K562 (cell line): ENCODE measurements at regions not wholly inside any gene's neighbourhood (a gene's known extent, or its start where the extent isn't known, plus 50 kb on each side); places are given as distances from the start of the nearest gene placed in this dataset.

Experiments
- ATAC-seq: fragments of 200-7000 bp; cut with Tn5 transposase; 3 replicates; pipeline ENCODE4 v1.9.1; 2020; ENCODE audit warnings: moderate library complexity
- BruUV-seq: library from RNA; stranded (reverse); fragments of 400-500 nt; replicated peaks from 2 replicates; lab custom pipeline; 2021; lab: Mats Ljungman, UMichigan
- CTCF ChIA-PET: fragments of 300-600 bp; formaldehyde crosslinking; extraction: SDS; loops from one replicate; lab custom pipeline; 2021; ENCODE audit warnings: low intra/inter-chr PET ratio; lab: Yijun Ruan, JAX
- POLR2A ChIA-PET: fragments of 300-600, 350-650 bp; sonication (Branson Sonifier 250); formaldehyde crosslinking; extraction: SDS; loops from one replicate; lab custom pipeline; 2021; ENCODE audit warnings: antibody characterized with exemption, inconsistent platforms; lab: Yijun Ruan, JAX
- DNase-seq, 4 experiments: peaks; one replicate each; pipeline versions ENCODE4 v3.0.0 to v3.0.0-alpha.2; 2011 to 2018; ENCODE audit warnings: low spot score in 3 of 4, mixed read lengths in 3 of 4; ENCODE audit errors: extremely low read depth in 1 of 4
- FAIRE-seq: peaks from 2 replicates; lab custom pipeline; 2011; peaks lifted over from hg19 to GRCh38; lab: Jason Lieb, UNC
- H2AFZ ChIP-seq: 2 replicates; pipeline ENCODE4 v1.6.0; 2011; ENCODE audit warnings: low read depth, low read length, control low read depth, inconsistent platforms
- H3K27ac ChIP-seq: fragments of 200-600 bp; 3 replicates; pipeline ENCODE4 v1.8.0; 2011; ENCODE audit warnings: low read depth, mild to moderate bottlenecking, control low read depth, inconsistent platforms, low read length, moderate library complexity, mixed read lengths; ENCODE audit errors: extremely low read depth
- H3K27me3 ChIP-seq, 2 experiments: fragments of 300-600 bp in 1 of 2; 2 replicates in 1 of 2; 3 replicates in 1 of 2; pipeline versions ENCODE4 v1.6.0 to v1.8.0; 2011; ENCODE audit warnings: inconsistent platforms in 2 of 2, low read length in 2 of 2, mild to moderate bottlenecking in 1 of 2, mixed read lengths in 1 of 2, moderate library complexity in 1 of 2; ENCODE audit not compliant: control insufficient read depth in 2 of 2, insufficient read depth in 2 of 2
- H3K36me3 ChIP-seq: fragments of 300-600 bp; 3 replicates; pipeline ENCODE4 v1.8.0; 2011; ENCODE audit warnings: mild to moderate bottlenecking, low read length, inconsistent platforms; ENCODE audit not compliant: control insufficient read depth, insufficient read depth
- H3K4me1 ChIP-seq, 2 experiments: fragments of 200-600 bp in 1 of 2; replicated peaks in 1 of 2; 2 replicates in 1 of 2; 3 replicates in 1 of 2; pipeline versions ENCODE4 v1.5.1 to v1.8.0; 2011; ENCODE audit warnings: inconsistent platforms in 2 of 2, low read length in 2 of 2, mild to moderate bottlenecking in 1 of 2, mixed read lengths in 1 of 2, moderate library complexity in 1 of 2; ENCODE audit not compliant: control insufficient read depth in 2 of 2, insufficient read depth in 2 of 2
- H3K4me2 ChIP-seq: 2 replicates; pipeline ENCODE4 v1.6.1; 2011; ENCODE audit warnings: low read length, control low read depth, inconsistent platforms, mixed read lengths; ENCODE audit not compliant: insufficient read depth
- H3K4me3 ChIP-seq: fragments of 200-600 bp; sonication (generic), shearing (Covaris generic); 2 replicates; pipeline ENCODE4 v1.5.1; 2016; ENCODE audit warnings: control low read depth, inconsistent platforms
- H3K79me2 ChIP-seq: fragments of 200-600 bp; 3 replicates; pipeline ENCODE4 v1.8.0; 2011; ENCODE audit warnings: low read length, inconsistent platforms; ENCODE audit not compliant: control insufficient read depth, insufficient read depth
- H3K9ac ChIP-seq, 2 experiments: 2 replicates each; pipeline versions ENCODE4 v1.6.0 to v1.6.1; 2011; ENCODE audit warnings: low read depth in 2 of 2, low read length in 2 of 2, control low read depth in 1 of 2, inconsistent platforms in 1 of 2, mild to moderate bottlenecking in 1 of 2, mixed read lengths in 1 of 2; ENCODE audit not compliant: insufficient read depth in 1 of 2
- H3K9me1 ChIP-seq: one replicate; pipeline ENCODE4 v1.6.0; 2011; ENCODE audit warnings: inconsistent platforms, mild to moderate bottlenecking, low read length, moderate library complexity; ENCODE audit not compliant: control insufficient read depth, insufficient read depth
- H3K9me3 ChIP-seq: replicated peaks from 2 replicates; pipeline ENCODE4 v1.5.1; 2011; ENCODE audit warnings: low read depth, low read length, inconsistent platforms; ENCODE audit not compliant: control insufficient read depth, insufficient read depth
- H4K20me1 ChIP-seq: replicated peaks from 2 replicates; pipeline ENCODE4 v1.6.1; 2011; ENCODE audit warnings: low read length, inconsistent platforms, mixed read lengths; ENCODE audit not compliant: control insufficient read depth, insufficient read depth
- ARNT ChIP-seq, 2 experiments: fragments of 450-650 bp; IDR thresholded peaks; 2 replicates each; pipeline ENCODE4 v1.6.1; 2016; ENCODE audit warnings: mild to moderate bottlenecking in 1 of 2
- ATF3 ChIP-seq, 2 experiments: fragments of 450-650 bp in 1 of 2; sonication (generic) in 1 of 2; formaldehyde crosslinking in 1 of 2; IDR thresholded peaks in 1 of 2; conservative IDR thresholded peaks in 1 of 2; 2 replicates each; pipeline versions ENCODE4 v1.6.1 to v1.8.1; 2016 to 2023; ENCODE audit warnings: mild to moderate bottlenecking in 2 of 2, moderate library complexity in 2 of 2, inconsistent platforms in 1 of 2, missing genetic modification reagents in 1 of 2
- DNMT1 ChIP-seq: fragments of 450-650 bp; IDR thresholded peaks from 2 replicates; pipeline ENCODE4 v1.6.1; 2016; ENCODE audit warnings: antibody characterized with exemption, mild to moderate bottlenecking
- HDAC2 ChIP-seq: fragments of 450-650 bp; IDR thresholded peaks from 2 replicates; pipeline ENCODE4 v1.6.1; 2016; ENCODE audit warnings: mild to moderate bottlenecking
- HDAC6 ChIP-seq: IDR thresholded peaks from 2 replicates; pipeline ENCODE4 v1.6.1; 2012; ENCODE audit warnings: low read depth, mild to moderate bottlenecking, control low read depth, inconsistent platforms, low read length, moderate library complexity
- HOXB6 ChIP-seq: fragments of 250-450 bp; sonication (Bioruptor Pico); IDR thresholded peaks from 2 replicates; pipeline ENCODE4 v1.5.1; 2022; ENCODE audit warnings: mild to moderate bottlenecking, borderline replicate concordance
- KLF13 ChIP-seq: fragments of 450-650 bp; IDR thresholded peaks from 2 replicates; pipeline ENCODE4 v1.6.1; 2016; ENCODE audit warnings: missing genetic modification characterization, low read depth, mild to moderate bottlenecking, missing compliant biosample characterization, moderate library complexity, borderline replicate concordance
- PRMT5 ChIP-seq: sonication (generic); formaldehyde crosslinking; IDR thresholded peaks from 2 replicates; pipeline ENCODE4 v1.5.0; 2020; ENCODE audit warnings: missing genetic modification reagents
- RFX1 ChIP-seq: fragments of 450-650 bp; IDR thresholded peaks from 2 replicates; pipeline ENCODE4 v1.6.1; 2016; ENCODE audit warnings: mild to moderate bottlenecking, moderate library complexity
- ZEB2 ChIP-seq: fragments of 450-650 bp; IDR thresholded peaks from 2 replicates; pipeline ENCODE4 v1.6.1; 2016
- ZNF121 ChIP-seq: sonication (generic); formaldehyde crosslinking; conservative IDR thresholded peaks from 2 replicates; pipeline ENCODE4 v1.8.0; 2022; ENCODE audit warnings: missing genetic modification reagents
- ZNF197 ChIP-seq: fragments of 200-800 bp; sonication (Bioruptor generic); IDR thresholded peaks from 2 replicates; pipeline ENCODE4 v1.6.1; 2016; ENCODE audit warnings: low read depth, missing genetic modification characterization, missing compliant biosample characterization
- ZNF232 ChIP-seq: sonication (generic); formaldehyde crosslinking; IDR thresholded peaks from 2 replicates; pipeline ENCODE4 v1.8.0; 2022; ENCODE audit warnings: mild to moderate bottlenecking, missing genetic modification reagents
- ZNF316 ChIP-seq: fragments of 450-650 bp; IDR thresholded peaks from 2 replicates; pipeline ENCODE4 v1.6.1; 2016
- ZNF408 ChIP-seq: fragments of 250-450 bp; sonication (Bioruptor Pico); IDR thresholded peaks from 2 replicates; pipeline ENCODE4 v1.4.0; 2020; ENCODE audit warnings: low read depth, mild to moderate bottlenecking, moderate library complexity
- WGBS: fragments of 100-300 bp; shearing (Covaris generic); methylation state at CpG from one replicate; pipeline ENCODE4 v1.1.6; 2016; ENCODE audit warnings: low coverage, mixed read lengths; ENCODE audit not compliant: insufficient coverage; ENCODE audit errors: missing lambda C conversion rate; 5-methylcytosine and 5-hydroxymethylcytosine counted together
- in situ Hi-C: fragments of 300-500 bp; cut with MboI; formaldehyde crosslinking; loops from 4 replicates; pipeline ENCODE4 v1.15.0; 2018; ENCODE audit warnings: inconsistent platforms, mixed read lengths
- intact Hi-C: fragments of 100-400 bp; cut with micrococcal nuclease; formaldehyde crosslinking; loops from 2 replicates; pipeline ENCODE4 v1.14.2; 2022
- TF ChIP-seq, protein P1 (sequence below): fragments of 250-450 bp; sonication (Bioruptor Pico); IDR thresholded peaks from 2 replicates; pipeline ENCODE4 v1.8.0; 2022; ENCODE audit warnings: moderate library complexity, mild to moderate bottlenecking, inconsistent platforms
- TF ChIP-seq, protein P2 (sequence below): fragments of 450-650 bp; formaldehyde crosslinking; IDR thresholded peaks from 2 replicates; pipeline ENCODE4 v1.4.0; 2020; ENCODE audit warnings: mild to moderate bottlenecking, moderate library complexity

DNA sequence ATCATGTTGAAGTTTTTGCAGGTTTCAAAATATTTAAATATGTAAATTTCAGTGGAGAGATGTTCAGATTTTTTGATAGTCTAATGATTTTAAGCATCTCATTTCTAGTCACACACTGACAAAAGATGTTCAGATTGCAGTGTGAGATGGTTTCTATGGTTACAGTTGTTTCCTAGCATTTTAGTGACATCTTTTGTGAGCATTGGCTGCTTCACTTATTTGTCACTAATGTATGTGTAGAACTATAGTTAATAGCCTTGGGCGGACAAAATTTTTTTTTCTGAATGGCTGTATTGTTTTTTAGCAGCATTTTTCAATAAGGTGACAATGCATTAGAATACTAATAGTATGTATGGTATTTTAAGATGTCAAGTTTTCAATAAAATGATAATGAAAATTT lies 315.6 kb upstream of the PRKD1 start:
- CTCF ChIA-PET: no interaction called here
- H3K4me3 ChIP-seq: no peak overlapping the region
- no peaks in the 10 kb centered on the region for H3K27me3 ChIP-seq
- TF ChIP-seq HDAC2 (no peak), RFX1 (peak; percentile 53), ZNF197 (no peak)
- TF ChIP-seq, protein P1, sequence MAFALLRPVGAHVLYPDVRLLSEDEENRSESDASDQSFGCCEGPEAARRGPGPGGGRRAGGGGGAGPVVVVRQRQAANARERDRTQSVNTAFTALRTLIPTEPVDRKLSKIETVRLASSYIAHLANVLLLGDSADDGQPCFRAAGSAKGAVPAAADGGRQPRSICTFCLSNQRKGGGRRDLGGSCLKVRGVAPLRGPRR: no peak
- TF ChIP-seq, all 486 proteins: peak for 1
- no TSS peak for BruUV-seq
- Histone ChIP-seq H4K20me1 (no peaks in the 10 kb centered on the region), H3K27ac (no peak overlapping the region), H3K9ac (no peak overlapping the region), H3K4me1 (no peaks in the 10 kb centered on the region), H3K4me2 (no peak overlapping the region), H3K9me1 (no peaks in the 10 kb centered on the region), H2AFZ (no peak overlapping the region), H3K36me3 (no peaks in the 10 kb centered on the region), H3K9me3 (no peaks in the 10 kb centered on the region), H3K79me2 (no peaks in the 10 kb centered on the region)
- in situ Hi-C loops (no loop called here), intact Hi-C loops (no loop called here)
- POLR2A ChIA-PET: no interaction called here
- ATAC-seq (no peak), DNase-seq (no peak), FAIRE-seq (no peak)
- 8% methylated on average over 1 of the region's 1 CpG for WGBS

DNA sequence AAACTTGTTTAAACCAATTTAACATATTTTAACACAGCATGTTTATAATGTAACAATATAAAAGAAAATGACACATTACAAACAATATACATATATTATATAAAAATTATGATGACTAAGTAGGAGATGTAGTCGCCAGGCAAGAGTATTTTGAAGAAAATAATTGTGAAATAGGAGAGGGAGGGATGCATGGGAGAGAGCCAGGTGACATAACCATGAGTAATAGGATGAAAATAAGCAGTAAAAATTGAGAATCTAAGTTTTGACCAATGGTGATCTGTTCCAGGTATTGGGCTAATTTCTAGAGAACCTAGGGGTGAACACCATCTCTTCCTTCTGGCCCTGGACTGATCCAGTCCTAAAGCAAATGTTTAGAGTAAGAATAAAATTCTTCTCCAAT lies 315.2 kb upstream of the G2E3 start:
- DNase-seq (no peak), FAIRE-seq (no peak), ATAC-seq (no peak)
- Histone ChIP-seq H3K79me2 (no peaks in the 10 kb centered on the region), H3K9ac (no peak overlapping the region), H3K4me2 (no peak overlapping the region), H3K36me3 (no peaks in the 10 kb centered on the region), H4K20me1 (no peaks in the 10 kb centered on the region), H3K9me3 (no peaks in the 10 kb centered on the region), H3K27ac (no peak overlapping the region), H3K4me1 (no peaks in the 10 kb centered on the region), H2AFZ (no peak overlapping the region), H3K27me3 (no peaks in the 10 kb centered on the region), H3K4me3 (no peak overlapping the region)
- ChIA-PET POLR2A (no interaction called here), CTCF (no interaction called here)
- WGBS: 0% methylated on average over 1 of the region's 1 CpG
- in situ Hi-C loops (no loop called here), intact Hi-C loops (no loop called here)
- BruUV-seq: no TSS peak
- TF ChIP-seq PRMT5 (CRISPR knock-in tag) (no peak), KLF13 (tag) (no peak), ZNF121 (CRISPR knock-in tag) (no peak), HOXB6 (no peak), ARNT (IDR thresholded peaks at IDR 0.05) (no peak), DNMT1 (no peak), HDAC6 (no peak), ZNF232 (no peak), ZNF316 (no peak), ZEB2 (no peak), ATF3 (IDR thresholded peaks at IDR 0.05) (no peak), ATF3 (CRISPR knock-in tag; conservative IDR thresholded peaks at IDR 0.05) (no peak), ZNF408 (no peak)
- TF ChIP-seq, protein P2, sequence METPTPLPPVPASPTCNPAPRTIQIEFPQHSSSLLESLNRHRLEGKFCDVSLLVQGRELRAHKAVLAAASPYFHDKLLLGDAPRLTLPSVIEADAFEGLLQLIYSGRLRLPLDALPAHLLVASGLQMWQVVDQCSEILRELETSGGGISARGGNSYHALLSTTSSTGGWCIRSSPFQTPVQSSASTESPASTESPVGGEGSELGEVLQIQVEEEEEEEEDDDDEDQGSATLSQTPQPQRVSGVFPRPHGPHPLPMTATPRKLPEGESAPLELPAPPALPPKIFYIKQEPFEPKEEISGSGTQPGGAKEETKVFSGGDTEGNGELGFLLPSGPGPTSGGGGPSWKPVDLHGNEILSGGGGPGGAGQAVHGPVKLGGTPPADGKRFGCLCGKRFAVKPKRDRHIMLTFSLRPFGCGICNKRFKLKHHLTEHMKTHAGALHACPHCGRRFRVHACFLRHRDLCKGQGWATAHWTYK: no peak
- TF ChIP-seq, all 486 proteins: peak for 0
- H3K9me1 ChIP-seq: no peaks in the 10 kb centered on the region
